ENCODE measurements at regions not wholly inside any gene's neighbourhood (a gene's known extent, or its start where the extent isn't known, plus 50 kb on each side); places are given as distances from the start of the nearest gene placed in this dataset.

- TF ChIP-seq, protein P1, sequence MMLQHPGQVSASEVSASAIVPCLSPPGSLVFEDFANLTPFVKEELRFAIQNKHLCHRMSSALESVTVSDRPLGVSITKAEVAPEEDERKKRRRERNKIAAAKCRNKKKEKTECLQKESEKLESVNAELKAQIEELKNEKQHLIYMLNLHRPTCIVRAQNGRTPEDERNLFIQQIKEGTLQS (CRISPR knock-in tag; IDR thresholded peaks at IDR 0.05), result no peak
- no peak for TF ChIP-seq CCDC6 (CRISPR knock-in tag; IDR thresholded peaks at IDR 0.05)
Observed at GRCh38 chrX:95640226-95640625, 1044.4 kb upstream of the DIAPH2 start (continued).

DNA sequence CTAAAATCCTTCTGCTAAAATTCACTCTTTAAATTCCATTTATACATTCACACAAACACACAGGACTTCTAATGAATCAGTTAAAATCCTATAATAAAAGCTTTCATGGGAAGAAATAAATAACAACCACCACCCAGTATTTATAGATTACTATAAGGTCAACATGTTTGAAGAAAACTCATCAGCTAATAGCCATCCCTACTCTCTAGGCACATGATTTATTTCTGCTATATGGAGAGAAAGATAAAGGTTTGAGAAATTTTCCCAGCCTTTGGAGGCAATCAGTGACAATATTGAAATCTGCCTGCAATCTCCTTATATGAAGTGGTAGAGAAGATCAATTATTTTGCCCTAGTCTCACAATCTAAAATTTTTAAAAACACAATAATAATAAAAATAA lies 1038.9 kb upstream of the DIAPH2 start:
- Histone ChIP-seq H2AFZ (ENCODE audit: low read length) (no peak overlapping the region), H3K79me2 (ENCODE audit: insufficient read depth, low read length) (no peaks in the 10 kb centered on the region), H4K20me1 (ENCODE audit: insufficient read depth, low read length) (no peaks in the 10 kb centered on the region), H3K9me3 (ENCODE audit: low read length) (no peaks in the 10 kb centered on the region), H3K4me2 (ENCODE audit: low read depth, low read length) (no peak overlapping the region), H3K4me3 (replicated peaks in 1 of 3; ENCODE audit: insufficient read depth in 1 of 3, low read depth in 2 of 3, low read length in 3 of 3) (no peak overlapping the region), H3K27me3 (ENCODE audit: control insufficient read depth in 1 of 2, insufficient read depth in 2 of 2, low read length in 2 of 2) (no peaks in the 10 kb centered on the region), H3K4me1 (ENCODE audit: insufficient read depth, low read length) (no peaks in the 10 kb centered on the region), H3K36me3 (replicated peaks in 1 of 2; ENCODE audit: control insufficient read depth in 1 of 2, insufficient read depth in 2 of 2, low read length in 2 of 2) (no peaks in the 10 kb centered on the region), H3K9ac (ENCODE audit: insufficient read depth, low read depth, low read length) (no peak overlapping the region), H3K27ac (ENCODE audit: extremely low read length, insufficient read depth, low read length) (no peak overlapping the region)
- FAIRE-seq, result no peak
- ChIA-PET POLR2A (no interaction called here), CTCF (ENCODE audit: low intra/inter-chr PET ratio, low total read pairs) (no interaction called here)
- no TSS peak for BruUV-seq (replicated peaks)
- TF ChIP-seq ARNTL (CRISPR knock-in tag; IDR thresholded peaks at IDR 0.05) (no peak), GTF3A (CRISPR knock-in tag; conservative IDR thresholded peaks at IDR 0.05) (no peak), SAFB2 (CRISPR knock-in tag; IDR thresholded peaks at IDR 0.05; ENCODE audit: borderline replicate concordance, low read depth) (no peak), KAT2B (IDR thresholded peaks at IDR 0.05; ENCODE audit: borderline replicate concordance, low read depth, low read length) (no peak), NR2F2 (IDR thresholded peaks at IDR 0.05; ENCODE audit: borderline replicate concordance, low read depth) (no peak), ZSCAN29 (CRISPR knock-in tag; conservative IDR thresholded peaks at IDR 0.05) (no peak)
- in situ Hi-C loops (cut with HindIII; ENCODE audit: extremely low pct_ligation_motif_present, low pct_unique_long_range_greater_than_20kb) (no loop called here), intact Hi-C loops (cut with micrococcal nuclease; ENCODE audit: unreplicated experiment) (no loop called here)
- ATAC-seq, result no peak
- DNase-seq (ENCODE audit: low spot score), result no peak

DNA sequence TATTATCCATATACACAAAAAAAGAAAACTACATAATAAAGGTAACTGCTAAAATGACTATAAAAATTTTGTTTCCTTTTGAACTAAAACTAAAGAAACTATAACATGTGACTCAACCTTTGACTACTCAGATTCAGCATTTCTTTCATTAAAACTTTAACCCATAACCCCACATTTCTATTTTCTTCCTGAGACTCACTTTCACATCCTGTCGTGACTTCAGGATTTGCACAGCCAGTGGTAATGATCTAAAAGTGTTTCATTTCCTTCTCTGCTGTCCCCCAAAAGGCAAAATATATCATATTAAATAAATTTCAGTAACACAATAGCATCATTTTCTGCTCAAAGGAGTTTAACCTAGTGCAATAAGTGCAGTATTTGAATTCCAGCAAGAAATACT lies 1022.4 kb upstream of the DIAPH2 start:
- Histone ChIP-seq H3K4me3 (replicated peaks in 1 of 3; ENCODE audit: insufficient read depth in 1 of 3, low read depth in 2 of 3, low read length in 3 of 3) (no peak overlapping the region), H3K4me2 (ENCODE audit: low read depth, low read length) (no peak overlapping the region), H3K36me3 (replicated peaks in 1 of 2; ENCODE audit: control insufficient read depth in 1 of 2, insufficient read depth in 2 of 2, low read length in 2 of 2) (no peaks in the 10 kb centered on the region), H3K27me3 (ENCODE audit: control insufficient read depth in 1 of 2, insufficient read depth in 2 of 2, low read length in 2 of 2) (no peaks in the 10 kb centered on the region), H3K9ac (ENCODE audit: insufficient read depth, low read depth, low read length) (no peak overlapping the region), H3K9me3 (ENCODE audit: low read length) (no peaks in the 10 kb centered on the region), H4K20me1 (ENCODE audit: insufficient read depth, low read length) (no peaks in the 10 kb centered on the region), H3K27ac (ENCODE audit: extremely low read length, insufficient read depth, low read length) (no peak overlapping the region), H3K79me2 (ENCODE audit: insufficient read depth, low read length) (no peaks in the 10 kb centered on the region), H3K4me1 (ENCODE audit: insufficient read depth, low read length) (no peaks in the 10 kb centered on the region), H2AFZ (ENCODE audit: low read length) (no peak overlapping the region)
- in situ Hi-C loops (cut with HindIII; ENCODE audit: extremely low pct_ligation_motif_present, low pct_unique_long_range_greater_than_20kb) (no loop called here), intact Hi-C loops (cut with micrococcal nuclease; ENCODE audit: unreplicated experiment) (no loop called here)
- FAIRE-seq, result no peak
- no peak for DNase-seq (ENCODE audit: low spot score)
- 0% methylated on average over 1 of the region's 1 CpG for WGBS (ENCODE audit: low lambda C conversion rate)
- CTCF ChIA-PET (ENCODE audit: low intra/inter-chr PET ratio, low total read pairs), result no interaction called here
- POLR2A ChIA-PET, result no interaction called here
- no TSS peak for BruUV-seq (replicated peaks)
- ATAC-seq, result no peak
- no peak for TF ChIP-seq ZNF326 (CRISPR knock-in tag; IDR thresholded peaks at IDR 0.05; ENCODE audit: borderline replicate concordance)
- TF ChIP-seq ZNF543 (CRISPR knock-in tag; IDR thresholded peaks at IDR 0.05), result no peak
- TF ChIP-seq HIVEP1 (CRISPR knock-in tag; IDR thresholded peaks at IDR 0.05), result no peak
- TF ChIP-seq, protein P2, sequence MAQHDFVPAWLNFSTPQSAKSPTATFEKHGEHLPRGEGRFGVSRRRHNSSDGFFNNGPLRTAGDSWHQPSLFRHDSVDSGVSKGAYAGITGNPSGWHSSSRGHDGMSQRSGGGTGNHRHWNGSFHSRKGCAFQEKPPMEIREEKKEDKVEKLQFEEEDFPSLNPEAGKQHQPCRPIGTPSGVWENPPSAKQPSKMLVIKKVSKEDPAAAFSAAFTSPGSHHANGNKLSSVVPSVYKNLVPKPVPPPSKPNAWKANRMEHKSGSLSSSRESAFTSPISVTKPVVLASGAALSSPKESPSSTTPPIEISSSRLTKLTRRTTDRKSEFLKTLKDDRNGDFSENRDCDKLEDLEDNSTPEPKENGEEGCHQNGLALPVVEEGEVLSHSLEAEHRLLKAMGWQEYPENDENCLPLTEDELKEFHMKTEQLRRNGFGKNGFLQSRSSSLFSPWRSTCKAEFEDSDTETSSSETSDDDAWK (CRISPR knock-in tag; IDR thresholded peaks at IDR 0.05), result no peak
- no peak for TF ChIP-seq POGZ (CRISPR knock-in tag; IDR thresholded peaks at IDR 0.05)
- TF ChIP-seq, protein P3, sequence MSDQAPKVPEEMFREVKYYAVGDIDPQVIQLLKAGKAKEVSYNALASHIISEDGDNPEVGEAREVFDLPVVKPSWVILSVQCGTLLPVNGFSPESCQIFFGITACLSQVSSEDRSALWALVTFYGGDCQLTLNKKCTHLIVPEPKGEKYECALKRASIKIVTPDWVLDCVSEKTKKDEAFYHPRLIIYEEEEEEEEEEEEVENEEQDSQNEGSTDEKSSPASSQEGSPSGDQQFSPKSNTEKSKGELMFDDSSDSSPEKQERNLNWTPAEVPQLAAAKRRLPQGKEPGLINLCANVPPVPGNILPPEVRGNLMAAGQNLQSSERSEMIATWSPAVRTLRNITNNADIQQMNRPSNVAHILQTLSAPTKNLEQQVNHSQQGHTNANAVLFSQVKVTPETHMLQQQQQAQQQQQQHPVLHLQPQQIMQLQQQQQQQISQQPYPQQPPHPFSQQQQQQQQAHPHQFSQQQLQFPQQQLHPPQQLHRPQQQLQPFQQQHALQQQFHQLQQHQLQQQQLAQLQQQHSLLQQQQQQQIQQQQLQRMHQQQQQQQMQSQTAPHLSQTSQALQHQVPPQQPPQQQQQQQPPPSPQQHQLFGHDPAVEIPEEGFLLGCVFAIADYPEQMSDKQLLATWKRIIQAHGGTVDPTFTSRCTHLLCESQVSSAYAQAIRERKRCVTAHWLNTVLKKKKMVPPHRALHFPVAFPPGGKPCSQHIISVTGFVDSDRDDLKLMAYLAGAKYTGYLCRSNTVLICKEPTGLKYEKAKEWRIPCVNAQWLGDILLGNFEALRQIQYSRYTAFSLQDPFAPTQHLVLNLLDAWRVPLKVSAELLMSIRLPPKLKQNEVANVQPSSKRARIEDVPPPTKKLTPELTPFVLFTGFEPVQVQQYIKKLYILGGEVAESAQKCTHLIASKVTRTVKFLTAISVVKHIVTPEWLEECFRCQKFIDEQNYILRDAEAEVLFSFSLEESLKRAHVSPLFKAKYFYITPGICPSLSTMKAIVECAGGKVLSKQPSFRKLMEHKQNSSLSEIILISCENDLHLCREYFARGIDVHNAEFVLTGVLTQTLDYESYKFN (CRISPR knock-in tag; conservative IDR thresholded peaks at IDR 0.05), result no peak
- no peak for TF ChIP-seq FLYWCH1 (CRISPR knock-in tag; IDR thresholded peaks at IDR 0.05)

Data from HepG2 (cell line).